H1 (cell line): ENCODE measurements at regions not wholly inside any gene's neighbourhood (a gene's known extent, or its start where the extent isn't known, plus 50 kb on each side); places are given as distances from the start of the nearest gene placed in this dataset.

Experiments
- EZH2 ChIP-seq: fragments of 200-600 bp; sonication (generic); IDR thresholded peaks from 2 replicates; pipeline ENCODE4 v1.7.1; 2012; ENCODE audit warnings: low read depth, mild to moderate bottlenecking, moderate library complexity, low read length, inconsistent platforms; ENCODE audit not compliant: severe bottlenecking
- JUND ChIP-seq: IDR thresholded peaks from 2 replicates; pipeline ENCODE4 v1.6.1; 2011; ENCODE audit warnings: mild to moderate bottlenecking, improper control_type of control experiment, low read length
- POLR2A ChIP-seq, 2 experiments: IDR thresholded peaks; 1 replicate in 1 of 2; 2 replicates in 1 of 2; pipeline ENCODE4 v1.6.1; 2011; ENCODE audit warnings: low read depth in 2 of 2, low read length in 2 of 2, mild to moderate bottlenecking in 2 of 2; ENCODE audit errors: control extremely low read depth in 1 of 2
- POLR2AphosphoS5 ChIP-seq: IDR thresholded peaks from 2 replicates; pipeline ENCODE4 v1.6.1; 2011; ENCODE audit warnings: low read depth, low read length
- TF ChIP-seq, protein P1 (sequence below), 3 experiments: IDR thresholded peaks; 1 replicate in 2 of 3; 2 replicates in 1 of 3; pipeline versions ENCODE4 v1.5.1 to v1.6.1; 2011; ENCODE audit warnings: low read length in 3 of 3, mild to moderate bottlenecking in 3 of 3, inconsistent platforms in 2 of 3, low read depth in 1 of 3, moderate library complexity in 1 of 3; ENCODE audit not compliant: insufficient read depth in 1 of 3; ENCODE audit errors: control extremely low read depth in 1 of 3

DNA sequence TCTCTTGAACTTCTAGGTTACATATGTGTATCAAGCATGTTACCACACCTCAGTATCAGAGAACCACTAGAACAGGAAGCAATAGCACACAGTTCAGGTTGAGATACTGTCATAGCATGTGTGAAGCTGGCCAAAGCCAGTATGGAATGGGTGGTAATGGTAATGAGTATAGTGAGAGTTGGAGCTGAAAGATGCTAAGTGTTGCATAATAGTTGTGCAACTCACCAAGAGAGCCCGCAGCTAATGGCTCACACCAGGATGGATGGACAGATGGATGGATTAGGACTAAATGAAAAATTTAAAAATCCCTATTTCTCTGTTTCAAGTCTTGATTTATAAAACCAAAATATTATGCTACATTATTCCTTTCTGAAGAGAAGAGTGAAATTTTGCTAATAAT lies 53.4 kb upstream of the KCNN2 start:
- TF ChIP-seq JUND, result no peak
- TF ChIP-seq EZH2, result no peak
- TF ChIP-seq, protein P1, sequence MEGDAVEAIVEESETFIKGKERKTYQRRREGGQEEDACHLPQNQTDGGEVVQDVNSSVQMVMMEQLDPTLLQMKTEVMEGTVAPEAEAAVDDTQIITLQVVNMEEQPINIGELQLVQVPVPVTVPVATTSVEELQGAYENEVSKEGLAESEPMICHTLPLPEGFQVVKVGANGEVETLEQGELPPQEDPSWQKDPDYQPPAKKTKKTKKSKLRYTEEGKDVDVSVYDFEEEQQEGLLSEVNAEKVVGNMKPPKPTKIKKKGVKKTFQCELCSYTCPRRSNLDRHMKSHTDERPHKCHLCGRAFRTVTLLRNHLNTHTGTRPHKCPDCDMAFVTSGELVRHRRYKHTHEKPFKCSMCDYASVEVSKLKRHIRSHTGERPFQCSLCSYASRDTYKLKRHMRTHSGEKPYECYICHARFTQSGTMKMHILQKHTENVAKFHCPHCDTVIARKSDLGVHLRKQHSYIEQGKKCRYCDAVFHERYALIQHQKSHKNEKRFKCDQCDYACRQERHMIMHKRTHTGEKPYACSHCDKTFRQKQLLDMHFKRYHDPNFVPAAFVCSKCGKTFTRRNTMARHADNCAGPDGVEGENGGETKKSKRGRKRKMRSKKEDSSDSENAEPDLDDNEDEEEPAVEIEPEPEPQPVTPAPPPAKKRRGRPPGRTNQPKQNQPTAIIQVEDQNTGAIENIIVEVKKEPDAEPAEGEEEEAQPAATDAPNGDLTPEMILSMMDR (IDR thresholded peaks at IDR 0.05; ENCODE audit: control extremely low read depth in 1 of 3, insufficient read depth in 1 of 3, low read depth in 1 of 3, low read length in 3 of 3), result no peak
- no peak for TF ChIP-seq POLR2AphosphoS5
- TF ChIP-seq POLR2A (IDR thresholded peaks at IDR 0.05; ENCODE audit: control extremely low read depth in 1 of 2, low read depth in 2 of 2, low read length in 2 of 2), result no peak
